ENCODE measurements at regions not wholly inside any gene's neighbourhood (a gene's known extent, or its start where the extent isn't known, plus 50 kb on each side); places are given as distances from the start of the nearest gene placed in this dataset.

- no peak for DNase-seq
Observed at GRCh38 chr7:125551008-125551407, 621.4 kb upstream of the POT1 start.

GRCh38 chr7:125547505-125547904 is 617.9 kb upstream of the POT1 start:
- DNase-seq: no peak

GRCh38 chr7:125530553-125530952 is 600.9 kb upstream of the POT1 start:
- DNase-seq: no peak

- DNase-seq: no peak
Observed at GRCh38 chr7:125529249-125529648, 599.6 kb upstream of the POT1 start.

DNA sequence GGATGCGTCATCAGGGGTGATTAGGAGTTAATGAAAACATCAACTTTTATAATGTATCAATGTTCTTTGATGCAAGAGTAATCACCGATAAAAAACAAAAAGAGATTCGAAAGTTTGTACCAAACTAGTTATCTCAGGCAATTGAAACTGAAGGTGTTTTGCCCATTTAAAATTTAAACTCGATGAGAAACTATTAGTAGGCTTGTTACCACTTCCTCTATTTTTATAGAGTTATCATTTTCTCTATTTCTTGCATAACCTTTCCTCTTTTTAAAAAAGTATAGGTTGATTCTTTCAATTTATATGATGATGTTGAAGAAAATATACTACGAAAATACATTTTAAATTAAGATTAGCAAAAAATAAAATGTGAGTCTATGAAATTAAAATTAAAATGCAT is 597.3 kb upstream of the POT1 start:
- no peak for DNase-seq

DNA sequence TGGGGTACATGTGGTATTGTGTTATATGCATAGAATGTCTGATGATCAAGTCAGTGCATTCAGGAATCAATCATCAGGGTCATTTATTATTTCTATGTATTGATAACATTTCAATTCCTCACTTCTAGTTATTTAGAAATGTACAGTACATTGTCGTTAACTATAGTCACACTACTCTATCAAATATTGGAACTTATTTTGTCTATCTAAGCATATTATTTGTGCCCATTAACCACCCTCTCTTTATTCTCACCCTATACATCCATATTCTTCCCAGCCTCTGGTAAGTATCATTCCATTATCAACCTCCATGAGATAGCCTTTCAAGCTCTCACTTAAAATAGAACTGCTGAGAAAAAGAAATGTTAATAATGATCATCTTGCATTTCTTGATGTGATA is 596.5 kb upstream of the POT1 start:
- DNase-seq: no peak

GRCh38 chr7:125516194-125516593 is 586.6 kb upstream of the POT1 start:
- DNase-seq: no peak

GRCh38 chr7:125512373-125512772 is 582.7 kb upstream of the POT1 start:
- no peak for DNase-seq

DNA sequence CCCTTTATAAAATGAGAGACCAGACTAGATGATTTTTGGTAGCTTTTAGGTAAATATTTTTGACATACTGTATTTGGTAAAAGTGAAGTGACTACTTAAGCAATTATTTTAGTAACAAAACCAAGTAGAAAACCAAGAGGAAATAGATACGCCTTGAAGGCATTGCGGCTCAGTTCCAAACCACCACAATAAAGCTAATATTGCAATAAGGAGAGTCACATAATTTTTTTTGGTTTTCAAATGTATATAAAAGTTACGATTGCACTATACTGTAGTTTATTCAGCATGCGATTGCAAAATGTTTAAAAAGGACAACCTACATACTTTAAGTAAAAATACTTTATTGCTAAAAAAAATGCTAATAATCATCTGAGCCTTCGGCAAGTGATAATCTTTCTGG is 581.7 kb upstream of the POT1 start:
- DNase-seq: no peak

DNA sequence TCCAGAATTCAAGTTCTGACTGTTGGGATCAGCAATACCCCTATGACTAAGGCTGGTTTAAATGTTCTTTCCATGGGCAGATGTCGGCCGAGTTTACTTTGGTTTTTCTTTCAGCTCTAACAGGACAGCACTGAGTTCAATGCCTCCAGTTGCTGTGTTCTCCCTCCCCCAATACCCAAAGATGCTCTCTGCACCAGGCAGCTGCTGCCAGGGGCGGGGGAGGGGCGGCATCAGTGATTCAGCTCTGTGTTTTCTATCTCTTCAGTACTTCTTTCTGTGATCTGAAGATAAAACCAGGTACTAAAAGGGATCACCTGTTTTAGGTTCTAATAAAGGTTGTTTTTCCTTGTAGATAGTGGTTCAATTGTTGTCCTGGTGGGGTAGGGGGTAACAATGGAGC is 576.7 kb upstream of the POT1 start:
- DNase-seq: no peak

DNA sequence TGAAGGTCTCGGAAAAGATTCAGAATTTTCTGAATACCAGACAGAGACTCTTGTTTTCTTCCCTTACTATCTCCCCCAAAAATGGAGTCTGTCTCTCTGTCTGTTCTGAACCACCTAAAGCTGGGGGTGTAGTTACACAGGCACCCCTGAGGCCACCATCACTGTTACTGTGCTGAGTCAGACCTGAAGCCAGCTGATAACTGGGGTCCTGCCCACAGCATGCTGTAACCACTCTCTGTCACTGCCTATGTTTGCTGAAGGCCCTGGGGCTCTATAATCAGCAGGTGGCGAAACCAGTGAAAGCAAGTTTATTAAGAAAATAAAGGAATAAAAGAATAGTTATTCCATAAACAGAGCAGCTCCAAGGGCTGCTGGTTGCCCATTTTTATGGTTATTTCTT is 575.2 kb upstream of the POT1 start:
- DNase-seq: no peak

DNA sequence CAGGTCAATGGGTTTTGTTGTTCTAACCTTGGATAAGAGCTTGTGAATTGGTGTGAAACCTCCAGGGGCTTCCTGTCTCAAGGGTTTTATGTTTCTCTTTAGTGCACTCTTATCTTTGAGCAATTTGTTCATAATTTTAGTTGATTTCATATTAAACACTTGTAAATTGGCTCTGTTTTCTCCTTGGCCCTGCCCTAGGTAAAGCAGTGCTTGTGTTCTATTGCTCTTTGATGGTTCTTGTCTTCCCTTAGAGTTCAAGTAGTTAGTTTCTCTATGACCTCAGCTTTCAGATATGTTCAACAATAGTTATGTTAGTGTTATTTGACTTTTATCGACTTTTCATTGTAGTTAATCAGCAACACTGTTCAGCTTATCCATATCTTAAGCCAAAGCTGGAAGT is 566.4 kb upstream of the POT1 start:
- no peak for DNase-seq

GRCh38 chr7:125492521-125492920 is 562.9 kb upstream of the POT1 start:
- no peak for DNase-seq

DNA sequence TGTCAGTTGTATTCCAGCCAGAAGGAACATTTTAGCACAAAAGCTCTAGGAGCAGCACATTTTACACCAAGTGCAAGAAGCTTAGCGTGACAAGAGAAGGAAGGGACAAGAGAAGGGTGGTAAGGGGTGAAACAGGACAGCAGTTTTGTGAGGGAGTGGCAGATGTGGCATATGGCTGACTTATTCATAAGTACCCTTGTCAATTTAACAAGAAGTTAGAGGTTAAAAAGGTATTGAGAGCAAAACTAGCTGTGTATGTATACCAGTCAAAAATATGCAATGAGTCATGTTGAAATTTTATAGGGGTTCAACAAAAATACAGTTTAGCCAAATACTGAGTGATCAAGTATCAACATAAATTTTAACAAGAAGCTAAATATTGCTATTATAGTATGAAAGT is 561.5 kb upstream of the POT1 start:
- no peak for DNase-seq

GRCh38 chr7:125490167-125490566 is 560.5 kb upstream of the POT1 start:
- no peak for DNase-seq

DNA sequence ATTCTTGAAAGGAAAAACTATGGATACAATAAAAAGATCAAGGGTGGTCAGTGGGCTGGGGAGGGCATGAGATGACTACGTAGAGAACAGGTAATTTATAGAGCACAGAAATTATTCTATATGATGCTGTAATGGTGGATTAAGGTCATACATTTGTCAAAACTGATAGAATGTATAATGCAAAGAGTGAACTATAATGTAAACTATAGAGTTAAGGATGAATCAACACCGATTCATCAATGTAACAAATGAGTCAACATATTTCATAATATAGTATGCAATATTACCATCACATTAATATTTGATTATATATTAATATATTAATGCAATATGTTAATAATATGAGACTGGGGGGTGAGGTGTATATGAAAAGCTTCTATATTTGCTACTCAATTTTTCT is 555.6 kb upstream of the POT1 start:
- no peak for DNase-seq

GRCh38 chr7:125484755-125485154 is 555.1 kb upstream of the POT1 start:
- DNase-seq: no peak

GRCh38 chr7:125481323-125481722 is 551.7 kb upstream of the POT1 start:
- DNase-seq: no peak

GRCh38 chr7:125480762-125481161 is 551.1 kb upstream of the POT1 start:
- DNase-seq: no peak

- DNase-seq: no peak
Observed at GRCh38 chr7:125468855-125469174, 539.2 kb upstream of the POT1 start.

DNA sequence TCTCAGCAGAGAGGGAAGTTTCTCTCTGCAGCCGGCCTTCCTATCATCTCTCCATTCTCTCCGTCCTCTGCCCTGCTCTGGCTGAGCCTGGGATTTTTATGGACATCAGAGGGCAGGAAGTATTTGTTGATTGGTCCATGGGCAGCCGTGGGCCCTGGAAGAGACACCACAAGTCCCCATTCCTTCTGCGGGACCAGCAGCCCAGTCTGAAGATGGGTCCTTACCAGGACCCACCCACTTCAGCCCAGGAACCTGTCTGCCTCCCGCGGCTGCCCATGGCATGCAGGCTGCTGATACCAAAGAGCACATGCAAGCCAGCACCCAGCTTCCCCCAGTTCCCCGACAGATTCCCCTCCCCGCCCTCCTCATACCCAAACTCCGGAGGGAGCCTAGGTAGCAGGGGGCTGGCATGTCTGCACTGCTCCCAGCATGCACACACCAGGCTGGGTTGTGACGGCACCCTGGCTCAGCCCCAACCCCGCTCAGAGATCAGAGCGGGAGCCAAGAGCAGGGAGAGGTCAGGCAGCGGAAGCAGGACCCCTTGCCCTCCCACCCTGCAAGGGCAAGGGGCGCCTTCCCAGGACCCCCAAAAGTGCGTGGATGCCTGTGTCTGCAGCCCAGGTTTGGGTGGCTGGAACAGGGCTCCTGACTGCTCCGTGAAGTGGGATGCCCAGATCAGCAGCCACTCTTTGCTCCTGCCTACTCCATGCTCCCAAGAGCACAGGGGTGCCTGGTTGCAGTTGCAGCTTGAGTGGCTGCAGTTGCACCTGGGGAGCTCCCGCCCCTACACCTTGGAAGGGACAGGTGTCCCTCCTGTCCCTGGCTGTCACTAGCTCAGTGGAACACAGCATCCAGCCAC is 538.6 kb upstream of the POT1 start:
- DNase-seq: no peak

DNA sequence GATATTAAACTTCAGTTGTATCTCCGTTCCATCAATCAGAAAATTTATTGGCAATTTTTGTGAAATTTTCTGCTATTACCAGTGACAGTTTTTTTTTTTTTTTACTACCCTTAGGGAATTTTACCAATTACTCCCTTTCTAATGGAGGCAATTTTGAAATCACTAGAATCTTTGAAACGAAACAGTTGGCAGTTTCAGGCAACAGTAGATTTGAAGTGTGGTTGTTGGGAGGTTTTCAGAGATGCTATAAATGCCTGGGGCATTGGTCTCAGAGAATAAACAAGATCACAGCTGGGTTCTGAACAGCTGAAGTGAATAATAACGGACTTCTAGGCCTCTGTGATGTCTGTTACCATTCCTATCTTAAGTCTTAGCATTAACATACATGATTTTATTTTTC is 535.9 kb upstream of the POT1 start:
- DNase-seq: no peak

DNA sequence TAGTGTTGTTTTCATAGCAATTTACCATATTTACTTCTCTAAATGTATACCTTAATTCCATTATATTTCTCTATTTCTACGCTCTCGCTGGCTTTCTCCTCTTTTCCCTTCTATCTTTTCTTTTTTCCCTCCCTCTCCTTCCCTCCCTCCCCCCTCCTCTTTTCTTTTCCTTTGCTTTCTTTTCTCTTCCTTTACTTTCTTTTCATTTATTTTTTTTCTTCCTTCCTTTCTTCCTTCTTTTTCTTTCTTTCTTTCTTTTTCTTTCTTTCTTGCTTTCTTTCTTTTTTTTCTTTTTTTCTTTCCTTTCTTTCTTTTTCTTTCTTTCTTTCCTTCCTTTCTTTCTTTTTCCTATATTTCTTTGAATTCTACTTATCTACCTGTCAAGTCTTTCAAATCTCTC is 533.0 kb upstream of the POT1 start:
- DNase-seq: no peak

- DNase-seq: no peak
Observed at GRCh38 chr7:125459038-125459437, 529.4 kb upstream of the POT1 start.

GRCh38 chr7:125450749-125451148 is 521.1 kb upstream of the POT1 start:
- DNase-seq: no peak
